GM19438 (cell line): ENCODE measurements at regions not wholly inside any gene's neighbourhood (a gene's known extent, or its start where the extent isn't known, plus 50 kb on each side); places are given as distances from the start of the nearest gene placed in this dataset.
A peak's percentile ranks its signal among the peaks of the same experiment; 100 is the strongest.

ENCODE experiments used
- ATAC-seq: cut with Tn5 transposase; IDR thresholded peaks from one replicate; pipeline ENCODE4 v1.9.1; 2021; ENCODE audit warnings: low read depth; ENCODE audit not compliant: unreplicated experiment

DNA sequence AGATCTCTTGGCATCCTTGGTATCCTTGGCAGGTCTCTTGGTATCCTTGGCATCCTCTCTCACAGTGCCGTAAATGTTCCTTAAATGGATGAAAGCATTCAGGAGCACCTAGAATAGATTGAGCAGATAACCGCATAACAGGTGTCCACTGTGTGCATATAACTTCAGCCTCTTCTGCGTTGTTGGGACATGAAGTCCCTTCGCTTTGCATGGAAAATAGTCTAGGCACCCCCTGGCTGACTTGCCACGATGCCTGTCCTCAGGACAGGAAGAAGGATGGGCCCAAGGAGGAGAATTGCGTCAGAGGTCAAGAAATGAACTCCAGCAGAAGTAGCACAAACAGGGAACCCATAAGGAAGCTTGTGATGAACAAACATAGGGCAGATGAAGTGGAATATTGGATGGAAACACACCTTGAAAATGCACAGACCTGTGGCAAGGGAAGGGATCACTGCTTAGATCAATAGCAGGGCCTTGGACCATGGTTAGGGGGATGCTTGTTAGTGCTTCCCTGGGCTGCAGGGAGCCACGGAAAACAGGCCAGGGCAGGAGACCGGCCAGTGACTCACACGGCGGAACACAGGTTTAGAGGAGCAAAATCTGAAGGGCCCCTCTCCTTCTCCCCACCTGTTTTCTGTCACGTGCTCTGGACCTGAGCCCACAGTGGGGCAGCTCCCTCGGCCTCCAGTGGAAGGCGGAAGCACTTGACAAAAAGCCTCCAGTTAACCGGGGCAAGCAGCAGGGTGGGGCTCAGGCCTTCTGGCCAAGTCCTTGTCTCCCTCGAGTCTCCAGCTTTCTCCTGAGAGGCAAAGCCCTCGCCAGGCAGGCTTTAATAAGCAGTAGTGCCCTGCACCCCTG is 99.2 kb upstream of the ASAP2 start:
- no peak for ATAC-seq

DNA sequence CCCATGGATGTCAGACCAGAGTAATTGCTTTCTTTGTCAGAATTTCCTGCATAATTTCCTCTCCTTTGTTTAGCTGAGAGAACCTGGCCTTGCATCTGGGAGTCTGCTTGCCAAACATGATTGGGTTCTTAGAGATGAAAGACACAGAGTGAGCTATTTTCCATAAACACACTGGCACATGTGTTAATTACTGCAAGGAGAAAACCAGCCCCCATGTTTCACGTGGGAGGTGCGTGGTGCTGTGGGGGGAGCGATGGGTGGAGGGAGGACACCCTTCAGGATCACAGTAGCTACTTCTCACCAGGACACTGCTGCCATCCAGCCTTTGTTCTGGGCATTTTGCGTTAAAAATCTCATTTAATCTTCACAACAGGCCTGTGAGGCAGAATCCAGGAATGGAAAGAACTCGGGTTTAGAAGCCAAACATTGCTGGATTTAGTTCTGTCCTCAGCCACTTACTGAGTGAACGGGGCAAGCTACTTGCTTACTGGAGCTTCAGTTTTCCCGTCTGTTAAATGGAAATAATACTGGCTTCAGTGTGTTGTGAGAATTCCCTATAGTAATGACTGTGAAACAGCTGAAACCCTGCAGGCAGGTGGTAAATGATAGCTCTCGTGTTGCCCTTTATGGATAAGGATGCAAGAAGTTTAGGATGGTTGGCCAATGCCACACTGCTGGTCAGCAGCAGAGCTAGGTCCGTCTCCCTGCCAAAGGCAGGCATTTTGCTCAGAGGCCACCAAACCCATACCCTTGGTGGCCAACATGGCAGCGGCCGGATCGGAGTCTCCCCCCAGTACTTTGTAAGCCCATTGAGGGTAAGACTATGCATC is 100.1 kb upstream of the ASAP2 start:
- no peak for ATAC-seq

DNA sequence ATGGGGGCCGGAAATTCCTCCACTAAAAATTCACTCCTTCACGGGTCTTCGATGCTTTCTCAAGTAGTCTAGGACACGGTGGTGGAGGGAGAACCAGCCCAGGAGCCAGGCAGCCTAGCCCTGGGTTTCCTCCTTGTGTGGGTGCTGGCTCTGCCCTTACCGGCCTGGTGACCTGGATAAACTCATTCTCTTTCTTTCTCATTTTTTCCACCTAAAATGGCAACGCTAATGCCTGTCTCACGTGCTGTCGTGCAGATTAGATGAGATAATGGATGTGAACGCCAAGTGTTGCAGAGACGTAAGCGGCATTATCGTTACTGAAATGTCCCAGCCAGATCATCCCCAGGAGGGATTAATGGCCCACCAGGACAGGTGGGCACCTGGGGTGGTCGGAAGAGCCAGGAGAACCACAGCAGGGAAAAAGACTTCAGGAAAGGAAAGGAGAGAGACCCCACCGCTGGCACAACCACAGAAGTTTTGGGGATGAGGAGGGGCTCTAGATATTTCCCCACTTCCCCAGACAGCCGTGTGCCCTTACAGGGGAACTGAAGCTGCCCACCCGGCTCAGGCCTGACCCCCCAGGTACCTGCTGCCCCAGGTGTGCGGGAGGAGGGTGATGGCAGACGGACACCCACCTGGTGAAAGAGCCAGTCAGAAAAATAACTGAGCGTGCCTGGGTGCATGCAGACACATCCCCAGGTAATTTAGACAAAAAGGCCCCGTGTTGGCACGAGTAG is 100.8 kb upstream of the ASAP2 start:
- no peak for ATAC-seq

DNA sequence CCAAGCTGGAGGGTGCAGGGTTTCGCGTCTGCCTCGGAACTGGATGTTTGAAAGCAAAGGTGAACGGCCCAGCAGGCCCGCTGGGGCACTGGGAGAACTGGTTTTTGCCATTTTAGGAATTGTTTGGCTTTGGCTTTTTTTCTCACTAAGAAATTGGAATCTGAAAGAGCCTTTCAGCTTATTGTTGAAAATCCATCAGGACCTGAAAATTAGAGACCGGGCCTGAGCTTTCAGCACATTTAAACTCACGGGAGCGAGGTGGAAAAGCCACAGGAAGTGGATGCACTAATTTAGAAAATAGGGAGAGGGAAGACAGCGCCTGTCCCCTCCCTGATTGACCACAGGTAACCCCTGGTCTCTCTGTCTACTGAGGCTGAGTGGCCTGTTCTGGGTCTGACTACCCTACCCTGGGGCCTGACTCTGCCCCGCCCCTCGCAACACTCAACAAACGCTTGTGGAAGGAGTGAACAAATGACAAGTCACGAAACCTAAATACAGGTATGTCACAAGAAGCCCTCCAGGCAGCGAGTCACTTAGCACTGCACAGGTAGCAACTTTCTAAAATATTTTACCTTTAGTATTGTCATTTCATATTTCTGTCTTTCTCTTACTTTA is 100.3 kb upstream of the MBOAT2 start:
- no peak for ATAC-seq

DNA sequence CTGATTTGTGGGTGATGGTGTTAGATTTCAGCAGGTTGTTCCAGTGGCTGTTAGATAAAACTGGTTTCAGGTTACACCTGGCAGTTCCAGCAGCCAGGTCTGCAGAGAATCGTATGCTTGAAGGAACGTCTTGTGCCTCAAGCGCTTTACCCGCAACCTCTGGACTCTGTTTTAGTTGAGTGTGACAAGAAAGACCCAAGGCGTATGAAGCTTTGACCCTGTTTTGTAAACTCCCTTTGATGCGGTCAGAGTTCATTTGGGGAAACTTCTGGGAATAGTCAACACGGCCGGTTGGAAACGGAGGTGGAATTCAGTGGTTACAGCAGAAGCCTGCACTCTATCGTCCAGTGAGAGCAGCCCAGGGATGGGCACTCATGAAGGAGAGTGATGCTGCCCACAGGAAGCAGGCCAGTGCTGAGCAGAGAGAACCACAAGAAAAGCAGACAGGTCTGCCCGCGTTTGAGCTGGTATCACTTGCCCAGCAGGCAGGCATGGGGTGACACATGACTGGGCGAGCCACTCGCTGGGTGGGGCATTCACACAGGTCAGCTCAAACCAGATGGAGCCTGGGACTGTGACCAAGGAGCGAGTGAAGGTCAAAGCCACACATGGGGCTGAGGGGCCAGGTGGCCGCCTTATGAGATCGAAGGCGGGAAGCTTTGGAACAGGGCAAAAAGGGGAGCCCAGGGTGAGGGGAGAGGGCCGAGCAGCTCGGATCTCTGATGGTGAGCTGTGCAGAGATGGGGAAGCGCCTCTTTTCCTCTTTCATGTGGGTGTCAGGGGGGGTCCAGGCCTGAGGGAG is 99.6 kb upstream of the MBOAT2 start:
- ATAC-seq = no peak

DNA sequence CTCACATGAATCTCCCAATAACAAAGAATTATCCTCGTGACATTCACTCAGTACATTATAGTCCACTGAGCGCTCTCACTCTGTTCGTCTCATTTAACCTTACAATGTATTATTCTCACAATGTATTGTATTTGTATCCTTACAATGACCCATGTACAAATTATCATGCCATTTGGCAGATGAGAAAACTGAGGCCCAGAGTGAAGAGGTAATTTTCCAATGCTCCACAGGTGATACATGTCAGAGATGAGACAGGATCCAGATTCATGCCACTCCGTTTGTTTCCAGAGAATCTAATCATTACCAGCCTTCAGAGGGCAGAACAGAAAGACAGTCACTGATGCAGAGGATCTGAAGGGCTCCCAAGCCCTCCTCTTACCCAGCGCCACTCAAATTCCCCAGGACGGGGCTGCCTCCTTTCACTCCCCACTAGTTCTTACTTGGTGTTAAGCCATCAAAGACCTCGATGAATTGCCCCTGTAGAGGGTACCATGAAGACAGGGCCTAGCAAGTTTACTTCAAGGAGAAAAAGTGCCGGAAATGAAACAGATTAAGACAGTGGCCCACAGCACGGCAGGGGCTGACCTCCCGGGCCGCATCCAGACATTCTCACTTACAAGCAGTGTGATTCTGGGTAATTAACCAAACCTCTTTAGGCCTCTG is 98.4 kb upstream of the MBOAT2 start:
- ATAC-seq = no peak

DNA sequence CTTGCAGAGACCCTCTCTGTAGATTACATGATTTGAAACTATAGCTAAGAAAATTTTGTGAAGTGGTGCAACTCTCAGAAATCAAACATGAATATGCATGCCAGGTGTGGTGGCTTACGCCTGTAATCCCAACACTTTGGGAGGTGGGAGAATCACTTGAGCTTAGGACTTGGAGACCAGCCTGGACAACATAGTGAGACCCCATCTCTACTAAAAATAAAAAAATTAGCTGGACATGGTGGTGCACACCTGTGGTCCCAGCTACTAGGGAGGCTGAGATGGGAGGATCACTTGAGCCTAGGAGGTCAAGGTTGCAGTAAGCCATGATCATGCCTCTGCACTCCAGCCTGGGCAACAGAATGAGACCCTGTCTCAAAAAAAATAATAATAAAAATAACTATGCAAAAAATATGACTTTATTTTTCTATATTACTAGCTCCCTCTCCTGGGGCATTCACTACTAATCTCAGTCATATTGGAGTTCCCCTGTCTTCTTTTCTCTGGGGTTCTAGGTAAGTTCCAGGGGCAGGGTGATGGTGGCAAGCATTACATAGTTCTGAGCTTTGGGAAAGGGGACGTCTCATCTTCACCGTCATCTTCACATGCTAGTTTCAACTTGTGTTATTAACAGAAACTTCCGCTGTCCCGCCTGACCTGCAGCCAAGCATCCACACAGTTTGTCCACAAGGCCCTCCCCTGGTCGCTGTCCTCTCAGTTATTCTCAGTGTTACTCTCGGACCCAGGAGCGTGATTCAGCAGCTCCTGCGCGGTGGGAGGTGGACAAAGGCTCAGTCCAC is 96.8 kb upstream of the MBOAT2 start:
- no peak for ATAC-seq

DNA sequence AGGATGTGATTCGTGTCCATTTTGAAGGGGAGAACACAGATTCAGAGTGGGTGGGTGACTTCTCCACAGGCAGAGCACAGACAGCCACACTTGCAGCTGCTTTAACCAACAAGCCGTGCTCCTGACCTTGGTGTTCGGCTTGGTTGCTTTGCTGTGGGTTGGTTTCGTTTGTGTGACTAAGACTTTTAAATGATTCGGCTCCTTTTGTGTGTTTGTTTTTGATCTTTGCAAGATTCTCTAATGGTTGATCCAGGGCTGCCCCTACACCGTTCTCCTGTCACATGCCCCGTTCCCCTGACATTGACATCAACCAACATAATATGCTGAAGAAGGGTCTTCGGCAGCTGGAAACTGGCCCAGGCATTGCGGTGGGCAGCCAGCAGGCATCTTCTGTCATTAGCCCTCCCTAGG is 95.9 kb upstream of the MBOAT2 start:
- no peak for ATAC-seq

DNA sequence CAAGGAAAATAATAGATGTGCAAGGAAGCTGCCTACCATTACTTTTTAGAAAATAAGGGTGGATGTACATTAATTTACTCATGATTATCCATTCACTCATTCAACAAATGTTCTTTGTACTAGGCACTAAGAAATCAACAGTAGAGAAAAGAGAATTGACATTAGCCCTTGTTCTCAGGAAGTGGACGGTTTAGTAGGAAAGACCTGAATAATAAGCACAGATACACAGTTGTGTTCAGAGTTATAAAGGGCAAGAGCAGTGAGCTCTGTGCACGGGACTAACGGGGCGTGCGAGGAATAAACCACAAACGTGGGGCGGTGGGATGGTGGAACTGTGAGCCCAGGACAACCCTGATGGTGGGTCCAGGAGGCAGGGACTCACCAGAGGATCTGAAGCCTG is 94.4 kb upstream of the MBOAT2 start:
- no peak for ATAC-seq

DNA sequence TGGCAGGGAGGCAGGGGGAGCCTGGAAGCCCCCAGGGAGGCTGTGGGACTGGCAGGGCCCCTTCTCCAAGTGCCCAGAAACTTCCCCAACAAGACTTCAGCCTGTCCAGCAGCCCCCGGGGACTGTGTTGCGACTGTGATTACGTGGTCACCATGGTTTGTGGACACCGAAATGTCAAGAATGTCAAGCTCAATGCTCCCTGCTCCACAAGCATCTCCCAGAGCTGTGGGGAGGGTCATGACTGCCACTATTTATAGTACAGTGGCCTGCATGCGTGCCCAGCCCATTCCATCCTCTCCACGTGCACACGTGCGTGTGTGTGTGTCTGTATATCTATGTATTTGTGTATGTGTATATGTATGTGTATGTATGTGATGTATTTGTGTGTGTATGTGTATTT is 93.8 kb upstream of the MBOAT2 start:
- no peak for ATAC-seq

DNA sequence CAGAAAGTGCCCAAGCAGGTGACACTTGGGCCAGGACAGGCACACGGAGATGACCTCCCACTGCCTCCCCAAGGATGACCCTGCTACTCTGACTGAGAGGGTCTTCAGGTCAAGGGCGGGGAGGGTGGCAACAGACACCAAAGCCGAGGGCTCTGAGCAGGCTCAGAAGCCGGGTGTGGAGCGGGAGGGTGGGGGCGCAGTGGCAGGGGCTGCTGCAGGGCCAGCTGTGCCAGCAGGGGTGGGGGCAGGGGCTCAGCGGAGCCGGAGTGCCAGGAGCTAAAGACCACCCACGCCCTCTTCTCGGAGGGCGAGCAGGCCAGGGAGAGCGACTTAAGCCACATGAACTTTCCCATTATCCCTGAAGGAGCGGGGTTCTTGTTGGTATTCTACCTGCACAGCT is 93.3 kb upstream of the MBOAT2 start:
- no peak for ATAC-seq

DNA sequence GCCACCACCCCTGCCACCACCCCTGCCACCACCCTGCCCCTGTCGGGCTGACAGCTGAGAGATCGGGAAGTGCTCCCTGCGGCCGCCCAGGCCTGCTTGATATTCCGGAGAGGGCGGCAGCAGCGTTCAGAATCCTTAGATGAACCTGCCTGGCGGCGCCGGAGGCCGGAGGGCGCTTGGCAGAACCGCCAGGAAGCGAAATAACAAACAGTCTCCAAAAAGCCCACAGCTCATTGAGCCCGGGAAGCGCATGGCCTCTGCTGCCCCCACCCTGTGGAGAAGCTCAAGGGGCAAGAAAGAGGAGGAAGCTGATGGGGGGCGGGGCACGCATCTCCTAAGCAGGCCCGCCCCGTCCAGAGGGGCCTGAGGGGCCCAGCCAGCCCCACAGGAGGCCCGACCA is 92.2 kb upstream of the MBOAT2 start:
- ATAC-seq = no peak

DNA sequence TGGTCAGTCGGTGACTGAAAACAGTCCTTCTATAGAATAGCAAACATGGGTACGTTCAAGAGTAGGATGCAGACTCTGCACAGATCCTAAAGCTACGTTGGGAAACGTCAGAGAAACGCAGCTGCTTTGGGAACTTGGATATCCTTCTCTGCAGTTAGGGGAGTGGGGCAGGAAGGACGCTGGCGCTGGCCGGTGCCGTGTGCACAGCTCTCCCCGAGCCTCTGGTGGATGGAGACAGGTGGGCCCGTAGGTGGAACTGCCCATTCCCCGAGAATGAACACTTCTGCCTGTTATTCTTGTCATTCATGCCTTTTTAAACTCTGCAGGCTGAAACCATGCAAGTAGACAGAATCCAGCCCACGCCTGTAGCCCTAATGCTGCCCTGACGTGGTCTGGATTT is 91.7 kb upstream of the MBOAT2 start:
- no peak for ATAC-seq

DNA sequence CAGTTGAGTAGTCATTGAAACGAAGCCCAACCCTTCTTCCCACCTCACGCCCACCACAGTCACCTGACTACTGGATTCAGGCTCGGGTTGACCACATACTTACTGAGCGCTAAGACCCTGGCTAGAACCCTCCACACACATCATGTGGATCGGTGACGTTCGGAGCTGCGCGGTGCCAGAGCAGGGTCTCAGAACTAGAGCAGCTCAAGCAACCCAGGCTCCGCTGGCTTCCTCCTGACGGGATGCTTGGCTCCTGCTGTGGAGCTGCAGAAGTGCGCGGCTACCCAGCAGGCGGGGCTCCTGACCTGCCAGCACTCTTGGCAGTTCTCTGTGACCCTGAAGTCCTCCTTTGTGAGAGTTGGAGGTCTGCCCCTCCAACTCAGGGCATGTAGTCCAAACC is 90.6 kb upstream of the MBOAT2 start:
- ATAC-seq = no peak

DNA sequence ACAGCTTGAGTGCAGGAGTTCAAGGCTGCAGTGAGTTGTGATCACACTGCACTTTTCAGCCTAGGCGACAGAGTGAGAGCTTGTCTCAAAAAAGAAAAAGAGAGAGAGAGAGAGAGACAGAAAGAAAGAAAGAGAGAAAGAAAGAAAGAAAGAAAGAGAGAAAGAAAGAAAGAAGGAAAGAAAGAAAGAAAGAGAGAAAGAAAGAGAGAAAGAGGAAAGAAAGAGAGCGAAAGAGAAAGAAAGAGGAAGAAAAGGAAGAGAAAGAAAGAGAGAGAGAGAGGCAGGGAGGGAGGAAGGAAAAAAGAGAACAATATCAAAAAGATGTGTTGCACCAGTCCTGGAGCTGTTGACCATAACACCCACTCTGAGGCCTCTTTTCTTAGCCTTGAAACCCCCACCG is 89.8 kb upstream of the MBOAT2 start:
- ATAC-seq = no peak

DNA sequence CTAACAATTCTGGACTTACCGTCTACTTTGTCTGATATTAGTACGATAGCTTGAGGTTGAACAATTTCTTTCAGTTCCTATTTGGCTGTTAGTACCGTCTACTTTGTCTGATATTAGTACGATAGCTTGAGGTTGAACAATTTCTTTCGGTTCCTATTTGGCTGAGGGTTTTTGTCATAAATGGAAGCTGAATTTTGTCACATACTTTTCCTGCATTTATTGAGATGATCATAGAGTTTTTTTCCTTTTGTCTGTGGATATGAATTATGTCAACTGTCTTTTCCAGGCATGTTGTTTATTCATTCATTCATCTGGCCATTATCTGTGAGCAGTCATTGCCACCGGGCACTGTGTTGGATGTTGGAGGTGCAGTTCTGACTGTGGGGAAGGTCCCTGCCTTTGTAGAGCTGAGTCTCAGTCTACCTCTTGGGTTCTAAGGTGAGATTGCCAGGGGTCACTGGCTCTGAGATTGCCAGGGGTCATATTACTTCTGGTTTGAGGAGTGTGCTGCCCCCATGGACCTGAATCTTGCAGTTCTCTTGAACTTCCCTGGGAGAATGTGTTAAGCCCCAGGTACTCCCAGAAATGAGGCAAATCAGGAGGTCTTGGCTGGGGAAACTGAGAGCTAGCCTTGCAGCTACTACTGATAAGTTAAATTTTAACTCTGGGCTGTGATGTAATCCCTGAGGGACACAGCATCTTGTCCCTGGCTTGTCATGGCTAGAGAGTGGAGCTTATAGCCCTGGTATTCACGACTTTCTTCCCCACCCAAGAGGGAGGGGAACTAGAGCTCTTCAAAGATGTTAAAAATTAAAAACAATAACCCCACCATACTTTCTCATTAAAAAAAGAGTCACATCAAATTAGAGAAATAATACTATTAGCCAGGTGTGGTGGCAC is 89.1 kb upstream of the MBOAT2 start:
- peak; percentile 88 for ATAC-seq

DNA sequence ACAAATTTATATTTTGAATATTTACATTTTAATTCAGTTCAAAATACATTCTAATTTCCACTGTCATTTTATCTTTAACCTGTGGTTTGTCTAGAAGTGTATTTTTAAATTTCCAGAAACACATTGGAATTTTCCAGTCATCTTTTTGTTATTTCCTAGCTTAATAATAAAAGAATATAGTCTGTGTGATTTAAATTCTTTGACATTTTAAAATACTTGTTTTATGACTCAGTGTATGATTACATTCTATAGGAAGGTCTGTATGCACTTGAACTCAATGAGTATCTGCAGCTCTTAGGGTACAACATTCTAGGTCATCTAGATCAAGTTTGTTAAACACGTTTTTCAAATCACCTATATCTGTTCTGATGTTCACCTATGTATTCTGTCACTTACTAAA is 88.3 kb upstream of the MBOAT2 start:
- ATAC-seq = no peak

DNA sequence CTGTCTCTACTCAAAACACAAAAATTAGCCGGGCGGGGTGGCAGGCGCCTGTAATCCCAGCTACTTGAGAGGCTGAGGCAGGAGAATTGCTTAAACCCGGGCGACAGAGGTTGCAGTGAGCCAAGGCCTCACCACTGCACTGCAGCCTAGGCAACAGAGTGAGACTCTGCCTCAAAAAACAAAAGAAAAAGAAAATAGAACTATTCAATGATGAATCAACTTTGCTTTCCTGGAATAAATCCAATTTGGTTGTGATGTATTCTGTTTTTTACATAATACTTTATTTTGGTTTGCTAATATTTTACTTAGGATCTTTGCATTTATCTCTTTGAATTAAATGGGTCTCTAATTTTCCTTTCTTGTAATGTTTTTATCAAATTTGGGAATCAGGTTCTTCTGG is 86.3 kb upstream of the MBOAT2 start:
- ATAC-seq = no peak
